NAMALWA (cell line): ENCODE measurements at regions not wholly inside any gene's neighbourhood (a gene's known extent, or its start where the extent isn't known, plus 50 kb on each side); places are given as distances from the start of the nearest gene placed in this dataset.

Experiments
- DNase-seq: peaks from one replicate; pipeline ENCODE4 v3.0.0-alpha.2; 2015; ENCODE audit warnings: low spot score

GRCh38 chr12:98146487-98146886, 368.9 kb upstream of the TMPO start:
- no peak for DNase-seq

GRCh38 chr12:98149270-98149669, 366.1 kb upstream of the TMPO start:
- no peak for DNase-seq

GRCh38 chr12:98149691-98150210, 365.6 kb upstream of the TMPO start:
- no peak for DNase-seq

GRCh38 chr12:98151105-98151590, 364.2 kb upstream of the TMPO start:
- no peak for DNase-seq

- no peak for DNase-seq
Measured at GRCh38 chr12:98151984-98152383, 363.4 kb upstream of the TMPO start.

GRCh38 chr12:98154850-98155249, 360.5 kb upstream of the TMPO start:
- peak; percentile 33 for DNase-seq

- no peak for DNase-seq
Measured at GRCh38 chr12:98156697-98157096, 358.7 kb upstream of the TMPO start.

- DNase-seq, result no peak
Measured at GRCh38 chr12:98162906-98163678, 352.3 kb upstream of the TMPO start.

GRCh38 chr12:98172304-98172703, 343.1 kb upstream of the TMPO start:
- DNase-seq, result no peak

- DNase-seq, result no peak
Measured at GRCh38 chr12:98172801-98173200, 342.6 kb upstream of the TMPO start.

- DNase-seq, result no peak
Measured at GRCh38 chr12:98173773-98174427, 341.5 kb upstream of the TMPO start.

- no peak for DNase-seq
Measured at GRCh38 chr12:98174428-98174809, 341.0 kb upstream of the TMPO start.

- DNase-seq, result no peak
Measured at GRCh38 chr12:98178126-98178525, 337.3 kb upstream of the TMPO start.

- no peak for DNase-seq
Measured at GRCh38 chr12:98179151-98179550, 336.2 kb upstream of the TMPO start.

- no peak for DNase-seq
Measured at GRCh38 chr12:98180603-98181002, 334.8 kb upstream of the TMPO start.

GRCh38 chr12:98182821-98183220, 332.6 kb upstream of the TMPO start:
- DNase-seq, result no peak

- DNase-seq, result no peak
Measured at GRCh38 chr12:98185606-98186005, 329.8 kb upstream of the TMPO start.

GRCh38 chr12:98188650-98189077, 326.7 kb upstream of the TMPO start:
- no peak for DNase-seq

- DNase-seq, result no peak
Measured at GRCh38 chr12:98194591-98194990, 320.8 kb upstream of the TMPO start.

- no peak for DNase-seq
Measured at GRCh38 chr12:98198261-98198982, 317.0 kb upstream of the TMPO start.

GRCh38 chr12:98208816-98209215, 306.6 kb upstream of the TMPO start:
- DNase-seq, result no peak

- DNase-seq, result no peak
Measured at GRCh38 chr12:98211909-98212695, 303.3 kb upstream of the TMPO start.
